Astrocyte of the cerebellum (primary cell): ENCODE measurements at regions not wholly inside any gene's neighbourhood (a gene's known extent, or its start where the extent isn't known, plus 50 kb on each side); places are given as distances from the start of the nearest gene placed in this dataset.

ENCODE experiments used
- DNase-seq: peaks from one replicate; pipeline ENCODE4 v3.0.0-alpha.2; 2011; ENCODE audit warnings: low read depth
- H3K4me3 ChIP-seq: 2 replicates; pipeline ENCODE4 v1.5.1; 2011; ENCODE audit warnings: mild to moderate bottlenecking, low read depth, low read length, moderate library complexity
- CTCF ChIP-seq: IDR thresholded peaks from 2 replicates; pipeline ENCODE4 v1.5.1; 2012; ENCODE audit warnings: low read length, low read depth, moderate library complexity, mild to moderate bottlenecking; ENCODE audit errors: missing control alignments
- in situ Hi-C: cut with HindIII; loops from 2 replicates; pipeline ENCODE4 v1.10.0; 2017; ENCODE audit warnings: low sequenced_read_pairs

- in situ Hi-C loops = no loop called here
- TF ChIP-seq CTCF = no peak
- no peak overlapping the region for H3K4me3 ChIP-seq
- DNase-seq = no peak
Observed at GRCh38 chr10:131485732-131486131, 174.2 kb upstream of the TCERG1L start.

GRCh38 chr10:131487822-131488221, 176.3 kb upstream of the TCERG1L start:
- in situ Hi-C loops = no loop called here
- no peak overlapping the region for H3K4me3 ChIP-seq
- TF ChIP-seq CTCF = no peak
- DNase-seq = no peak

- H3K4me3 ChIP-seq = no peak overlapping the region
- no peak for DNase-seq
- no peak for TF ChIP-seq CTCF
- in situ Hi-C loops = no loop called here
Observed at GRCh38 chr10:131490991-131491594, 179.6 kb upstream of the TCERG1L start.

- in situ Hi-C loops = no loop called here
- TF ChIP-seq CTCF = no peak
- no peak overlapping the region for H3K4me3 ChIP-seq
- no peak for DNase-seq
Observed at GRCh38 chr10:131492211-131492857, 180.8 kb upstream of the TCERG1L start.

GRCh38 chr10:131493432-131493831, 181.9 kb upstream of the TCERG1L start:
- no peak overlapping the region for H3K4me3 ChIP-seq
- TF ChIP-seq CTCF = no peak
- in situ Hi-C loops = no loop called here
- DNase-seq = no peak

- in situ Hi-C loops = no loop called here
- H3K4me3 ChIP-seq = no peak overlapping the region
- no peak for TF ChIP-seq CTCF
- no peak for DNase-seq
Observed at GRCh38 chr10:131494451-131494850, 182.9 kb upstream of the TCERG1L start.
